Transverse colon (tissue), 4 donors: ENCODE measurements at regions not wholly inside any gene's neighbourhood (a gene's known extent, or its start where the extent isn't known, plus 50 kb on each side); places are given as distances from the start of the nearest gene placed in this dataset.

ENCODE experiments used
- DNase-seq: peaks from one replicate; pipeline ENCODE4 v3.0.0-alpha.2; 2019
- H3K27ac ChIP-seq, 4 donors: fragments of 200-600 bp; sonication (generic); 2 replicates each; pipeline ENCODE4 v1.5.1; 2016 to 2018; ENCODE audit warnings: inconsistent platforms in 4 of 4
- H3K27me3 ChIP-seq: fragments of 200-600 bp; sonication (generic); 2 replicates; pipeline ENCODE4 v1.5.1; 2017; ENCODE audit warnings: inconsistent platforms
- H3K36me3 ChIP-seq, 4 donors: fragments of 200-600 bp; sonication (generic); 2 replicates each; pipeline ENCODE4 v1.5.1; 2017 to 2019; ENCODE audit warnings: inconsistent platforms in 4 of 4
- H3K4me1 ChIP-seq, 4 donors: fragments of 200-600 bp; sonication (generic); 2 replicates each; pipeline ENCODE4 v1.5.1; 2017 to 2020; ENCODE audit warnings: inconsistent platforms in 4 of 4
- H3K4me3 ChIP-seq, 4 donors: fragments of 200-600 bp; sonication (generic); 1 replicate in 1 of 4; 2 replicates in 3 of 4; pipeline versions ENCODE4 v1.5.1 to v1.6.1; 2017 to 2019; ENCODE audit warnings: inconsistent platforms in 4 of 4
- H3K9me3 ChIP-seq, 2 donors: fragments of 200-600 bp; sonication (generic); 2 replicates each; pipeline ENCODE4 v1.5.1; 2017 to 2019; ENCODE audit warnings: inconsistent platforms in 2 of 2
- CTCF ChIP-seq, 5 experiments: fragments of 200-600 bp in 3 of 5; fragments of 450-650 bp in 2 of 5; sonication (generic) in 3 of 5; IDR thresholded peaks; 1 replicate in 2 of 5; 2 replicates in 3 of 5; pipeline ENCODE4 v1.5.1; 2016 to 2017; ENCODE audit warnings: antibody characterized with exemption in 5 of 5, inconsistent platforms in 3 of 5, mild to moderate bottlenecking in 2 of 5, moderate library complexity in 1 of 5
- EP300 ChIP-seq: sonication (generic); formaldehyde crosslinking; IDR thresholded peaks from one replicate; pipeline ENCODE4 v1.6.1; 2017; ENCODE audit warnings: antibody characterized with exemption, low read depth
- POLR2A ChIP-seq: fragments of 450-650 bp; IDR thresholded peaks from one replicate; pipeline ENCODE4 v1.6.1; 2016; ENCODE audit warnings: antibody characterized with exemption, mild to moderate bottlenecking, moderate library complexity
- POLR2AphosphoS5 ChIP-seq, 3 donors: sonication (generic); formaldehyde crosslinking; IDR thresholded peaks; one replicate each; pipeline ENCODE4 v1.6.1; 2016; ENCODE audit warnings: antibody characterized with exemption in 3 of 3
- WGBS, 2 donors: methylation state at CpG; one replicate each; pipeline ENCODE4 v1.1.5; 2018; ENCODE audit warnings: low coverage in 1 of 2; 5-methylcytosine and 5-hydroxymethylcytosine counted together
- in situ Hi-C, 4 donors: fragments of 200-750 bp; cut with MboI; loops; one replicate each; pipeline versions ENCODE4 v1.15.0 to v1.15.1; 2017; ENCODE audit warnings: low sequenced_read_pairs in 3 of 4, low pct_ligation_motif_present in 1 of 4, low pct_unique_long_range_greater_than_20kb in 1 of 4
- intact Hi-C: fragments of 100-400 bp; cut with DNase I; formaldehyde crosslinking; loops from one replicate; pipeline ENCODE4 v1.15.1; 2023; ENCODE audit warnings: low total_unique reads

- intact Hi-C loops: no loop called here
- in situ Hi-C loops: no loop called here
- TF ChIP-seq EP300 (no peak), POLR2A (no peak), CTCF (IDR thresholded peaks at IDR 0.05) (no peak)
Observed at GRCh38 chr9:13823026-13823425, 490.9 kb downstream of the NFIB start.

GRCh38 chr9:13817754-13818278 is 496.1 kb downstream of the NFIB start:
- H3K4me3 ChIP-seq: no peak overlapping the region
- H3K36me3 ChIP-seq: no peaks in the 10 kb centered on the region
- intact Hi-C loops (no loop called here), in situ Hi-C loops (no loop called here)
- WGBS, 2 donors: 82 to 93% methylated on average over 1 of the region's 1 CpG
- H3K4me1 ChIP-seq: no peaks in the 10 kb centered on the region
- DNase-seq: no peak
- no peaks in the 10 kb centered on the region for H3K27me3 ChIP-seq
- TF ChIP-seq EP300 (no peak), POLR2A (no peak), CTCF (IDR thresholded peaks at IDR 0.05) (no peak)
- no peaks in the 10 kb centered on the region for H3K9me3 ChIP-seq
- H3K27ac ChIP-seq: no peak overlapping the region

More at GRCh38 chr9:13823026-13823425, 490.9 kb downstream of the NFIB start:
- no peaks in the 10 kb centered on the region for H3K36me3 ChIP-seq
- DNase-seq: no peak
- no peaks in the 10 kb centered on the region for H3K4me1 ChIP-seq
- H3K9me3 ChIP-seq: no peaks in the 10 kb centered on the region
- no peaks in the 10 kb centered on the region for H3K27me3 ChIP-seq
- no peak overlapping the region for H3K27ac ChIP-seq
- no peak overlapping the region for H3K4me3 ChIP-seq

- in situ Hi-C loops: no loop called here
- H3K27me3 ChIP-seq: no peaks in the 10 kb centered on the region
- TF ChIP-seq EP300: no peak
- no peak for TF ChIP-seq POLR2A
- no peak for TF ChIP-seq CTCF (IDR thresholded peaks at IDR 0.05)
- no peak for TF ChIP-seq POLR2AphosphoS5 (IDR thresholded peaks at IDR 0.05)
- no peak for DNase-seq
- no peaks in the 10 kb centered on the region for H3K4me1 ChIP-seq
- H3K27ac ChIP-seq: no peak overlapping the region
- H3K9me3 ChIP-seq: no peaks in the 10 kb centered on the region
- no peaks in the 10 kb centered on the region for H3K36me3 ChIP-seq
- WGBS, 2 donors: 79% methylated on average over 3 of the region's 3 CpGs; no CpG with 5 or more reads in 1 of the 2 donors
- intact Hi-C loops: no loop called here
- H3K4me3 ChIP-seq: no peak overlapping the region
Observed at GRCh38 chr9:13816837-13817236, 497.1 kb downstream of the NFIB start.

GRCh38 chr9:13814647-13815400 is 499.1 kb downstream of the NFIB start:
- in situ Hi-C loops: no loop called here
- TF ChIP-seq CTCF (IDR thresholded peaks at IDR 0.05) (no peak), POLR2A (no peak), EP300 (no peak), POLR2AphosphoS5 (IDR thresholded peaks at IDR 0.05) (no peak)
- WGBS, 2 donors: 69 to 73% methylated on average over 1 of the region's 1 CpG
- H3K4me3 ChIP-seq: no peak overlapping the region
- no peaks in the 10 kb centered on the region for H3K36me3 ChIP-seq
- intact Hi-C loops: no loop called here
- no peaks in the 10 kb centered on the region for H3K9me3 ChIP-seq
- H3K4me1 ChIP-seq: no peaks in the 10 kb centered on the region
- no peak overlapping the region for H3K27ac ChIP-seq
- H3K27me3 ChIP-seq: no peaks in the 10 kb centered on the region
- DNase-seq: no peak
